HUDEP-2 (cell line): ENCODE measurements at regions not wholly inside any gene's neighbourhood (a gene's known extent, or its start where the extent isn't known, plus 50 kb on each side); places are given as distances from the start of the nearest gene placed in this dataset.

Source experiments
- DNase-seq, 76 experiments: peaks; one replicate each; lab custom pipeline; 2025; ENCODE audit not compliant: unreplicated experiment in 76 of 76; lab: John Stamatoyannopoulos, UW

DNA sequence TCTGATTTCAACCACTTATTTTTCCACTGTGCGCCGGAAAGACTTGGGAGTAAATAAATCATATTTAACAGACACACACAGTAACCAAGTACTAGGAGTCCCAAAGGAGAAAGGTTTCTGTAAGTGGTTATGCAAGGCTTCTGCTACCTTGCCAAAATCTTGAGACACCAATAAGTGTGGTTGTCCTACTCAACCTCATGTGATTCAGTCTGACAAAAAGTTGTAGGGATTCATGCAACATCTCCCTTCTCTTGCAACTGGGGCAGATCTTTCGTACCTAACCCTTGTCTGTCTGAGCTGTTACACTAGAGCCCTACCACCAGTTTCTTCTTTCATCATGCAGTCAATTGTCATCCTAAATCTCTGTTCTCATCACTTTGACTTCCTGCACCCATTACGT is 69.9 kb upstream of the NUDT7 start:
- DNase-seq = no peak

DNA sequence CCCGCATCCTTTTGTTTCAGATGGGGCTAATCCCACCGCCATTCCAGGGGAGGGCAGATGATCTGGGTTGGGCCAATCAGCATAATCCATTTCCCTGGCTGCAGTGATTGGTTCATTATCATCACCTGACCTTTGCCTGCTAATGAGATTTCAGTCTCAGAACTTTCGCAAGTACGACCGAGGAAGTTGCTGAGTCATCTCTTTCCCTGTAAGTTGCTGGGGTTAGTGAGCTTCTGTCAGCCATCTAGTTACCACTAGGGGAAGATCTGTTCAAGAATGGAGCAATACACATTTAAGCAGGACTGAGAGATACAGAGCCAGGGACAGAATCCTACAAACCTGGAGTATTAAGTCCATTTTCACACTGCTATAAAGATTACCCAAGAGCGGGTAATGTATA is 65.3 kb upstream of the NUDT7 start:
- peak in 8 of 76 experiments; percentile 1 to 39 (median 6) for DNase-seq

DNA sequence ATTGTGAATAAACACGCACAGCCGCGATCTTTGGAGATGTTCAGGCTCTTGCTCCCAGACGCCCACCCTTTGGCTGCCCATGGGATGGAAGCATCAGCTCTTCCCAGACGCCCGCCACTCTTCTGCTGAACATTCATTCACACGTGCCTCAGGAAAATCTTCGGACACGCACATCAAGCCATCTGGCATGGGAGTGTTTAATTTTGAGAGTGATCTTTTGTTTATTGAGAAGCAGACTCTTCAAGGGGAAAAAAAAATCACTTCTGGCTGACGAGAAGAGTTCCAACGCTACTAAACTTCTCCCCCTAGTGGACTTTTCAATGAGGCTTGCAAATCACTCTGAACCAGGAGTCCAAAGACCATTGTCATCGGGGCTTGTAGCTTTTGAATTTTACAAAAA is 62.0 kb upstream of the NUDT7 start:
- DNase-seq = no peak

DNA sequence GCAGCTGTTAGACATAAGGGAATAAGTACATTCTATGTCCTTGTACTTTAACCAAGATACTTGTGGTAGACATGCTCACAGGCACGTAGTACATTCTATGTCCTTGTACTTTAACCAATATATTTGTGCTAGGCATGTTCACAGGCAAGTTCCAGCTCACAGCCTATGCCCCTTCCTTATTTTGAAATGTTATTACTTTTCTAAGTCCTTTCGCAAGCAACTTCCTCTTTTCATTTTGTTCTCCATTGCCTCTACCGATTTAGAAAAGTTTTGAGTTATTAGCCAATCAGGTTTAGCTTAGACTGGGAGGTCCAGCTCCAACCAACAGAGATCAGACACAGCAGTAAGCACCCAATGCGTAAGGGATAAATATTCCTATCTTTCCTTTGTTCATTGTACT is 60.1 kb upstream of the NUDT7 start:
- DNase-seq = no peak

DNA sequence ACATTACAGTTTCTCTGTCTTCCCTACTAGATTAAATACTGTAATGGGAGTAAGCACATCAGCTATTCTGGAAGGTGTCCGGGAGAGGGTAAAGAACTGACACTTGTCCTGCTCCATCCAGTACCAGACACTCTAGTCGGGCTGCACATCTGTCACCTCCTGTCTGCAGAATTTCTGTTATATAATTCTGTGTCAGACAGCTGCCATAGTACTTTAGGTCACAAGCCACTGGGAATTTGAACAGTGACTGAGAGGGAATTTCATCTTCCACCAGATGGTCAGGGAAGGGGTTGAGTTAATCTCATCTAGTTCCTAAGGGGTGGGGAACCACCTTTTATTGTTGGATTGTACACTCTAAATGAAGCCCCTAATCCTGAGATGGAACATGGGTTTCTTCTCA is 58.6 kb upstream of the NUDT7 start:
- no peak for DNase-seq

DNA sequence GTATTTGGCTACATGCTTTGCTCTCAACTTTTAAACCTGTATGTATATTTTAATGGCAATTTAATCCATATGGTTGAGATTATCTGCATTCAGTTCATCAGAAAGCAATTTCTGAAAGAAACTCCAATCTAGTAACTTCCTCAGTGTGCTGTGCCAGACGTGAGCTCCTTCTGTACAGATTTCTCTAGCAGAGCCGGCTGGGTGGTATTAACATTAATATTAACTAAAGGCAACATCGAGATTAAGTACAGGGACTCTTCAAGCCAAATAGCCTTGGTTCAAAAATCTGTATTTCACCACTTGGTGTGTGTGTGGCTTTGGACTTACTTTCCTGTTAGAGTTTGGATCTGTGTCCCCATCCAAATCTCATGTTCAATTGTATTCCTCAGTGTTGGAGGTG is 55.5 kb upstream of the NUDT7 start:
- no peak for DNase-seq

DNA sequence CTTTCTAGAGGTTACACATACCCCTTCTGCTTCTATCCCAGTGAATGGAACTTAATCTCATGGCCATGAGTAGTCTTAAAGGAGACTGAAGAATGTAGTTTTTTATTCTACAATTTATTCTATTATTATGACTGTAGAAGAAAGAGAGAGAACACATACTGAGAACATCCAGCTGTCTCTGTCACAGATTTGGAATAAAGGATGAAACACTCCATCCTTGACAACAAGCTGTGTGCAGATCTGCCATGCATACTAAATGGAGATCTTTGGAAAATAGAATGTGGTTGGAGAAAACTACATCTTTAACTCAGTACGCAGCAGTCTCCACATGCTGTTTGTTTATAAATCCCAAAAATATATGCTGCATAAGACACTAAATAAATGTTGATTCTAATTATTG is 54.1 kb upstream of the NUDT7 start:
- no peak for DNase-seq

DNA sequence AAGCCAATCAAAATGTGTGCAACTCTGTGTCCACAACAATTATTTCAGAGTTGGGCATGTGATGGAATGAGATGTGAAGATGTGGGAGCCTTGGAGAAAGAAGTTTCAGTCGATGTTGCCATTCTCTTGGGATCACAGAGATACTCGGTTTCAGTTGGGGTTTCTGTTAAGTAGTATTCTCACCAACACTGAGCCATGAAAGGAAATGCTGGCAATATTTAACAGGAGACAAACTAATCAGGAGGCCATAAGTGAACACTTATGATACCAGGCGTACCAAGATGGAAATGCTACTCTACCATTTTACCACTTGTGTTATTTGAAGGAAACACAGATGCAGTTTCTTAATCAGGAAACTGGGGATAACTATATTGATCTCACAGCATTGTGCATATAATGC is 53.3 kb upstream of the NUDT7 start:
- DNase-seq = no peak
